ENCODE measurements at regions not wholly inside any gene's neighbourhood (a gene's known extent, or its start where the extent isn't known, plus 50 kb on each side); places are given as distances from the start of the nearest gene placed in this dataset.

DNA sequence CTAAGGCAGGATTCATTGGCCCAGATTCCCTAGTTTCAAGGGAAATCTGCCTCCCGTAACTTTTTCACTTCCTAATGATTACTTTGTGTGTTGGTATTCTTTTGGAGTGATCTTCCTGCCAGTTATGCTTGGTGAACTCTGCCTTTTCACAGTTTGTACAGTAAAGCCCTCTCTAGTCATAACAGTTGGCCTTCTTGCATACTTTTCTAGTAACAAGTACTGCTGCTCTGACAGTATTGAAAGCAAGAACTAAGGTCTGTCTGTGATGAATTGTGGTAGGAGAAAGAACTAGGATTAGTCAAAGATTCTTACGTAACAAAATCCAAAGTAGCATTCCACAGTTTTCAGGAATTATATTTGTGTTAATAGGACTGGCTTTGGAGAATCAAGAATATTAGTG lies 1457.2 kb upstream of the WWC1 start:
- TF ChIP-seq, protein P1, sequence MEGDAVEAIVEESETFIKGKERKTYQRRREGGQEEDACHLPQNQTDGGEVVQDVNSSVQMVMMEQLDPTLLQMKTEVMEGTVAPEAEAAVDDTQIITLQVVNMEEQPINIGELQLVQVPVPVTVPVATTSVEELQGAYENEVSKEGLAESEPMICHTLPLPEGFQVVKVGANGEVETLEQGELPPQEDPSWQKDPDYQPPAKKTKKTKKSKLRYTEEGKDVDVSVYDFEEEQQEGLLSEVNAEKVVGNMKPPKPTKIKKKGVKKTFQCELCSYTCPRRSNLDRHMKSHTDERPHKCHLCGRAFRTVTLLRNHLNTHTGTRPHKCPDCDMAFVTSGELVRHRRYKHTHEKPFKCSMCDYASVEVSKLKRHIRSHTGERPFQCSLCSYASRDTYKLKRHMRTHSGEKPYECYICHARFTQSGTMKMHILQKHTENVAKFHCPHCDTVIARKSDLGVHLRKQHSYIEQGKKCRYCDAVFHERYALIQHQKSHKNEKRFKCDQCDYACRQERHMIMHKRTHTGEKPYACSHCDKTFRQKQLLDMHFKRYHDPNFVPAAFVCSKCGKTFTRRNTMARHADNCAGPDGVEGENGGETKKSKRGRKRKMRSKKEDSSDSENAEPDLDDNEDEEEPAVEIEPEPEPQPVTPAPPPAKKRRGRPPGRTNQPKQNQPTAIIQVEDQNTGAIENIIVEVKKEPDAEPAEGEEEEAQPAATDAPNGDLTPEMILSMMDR (IDR thresholded peaks at IDR 0.05; ENCODE audit: poor library complexity): no peak
- TF ChIP-seq EZH2 (IDR thresholded peaks at IDR 0.05; ENCODE audit: borderline replicate concordance): no peak

All from hepatocyte (in vitro differentiated cells).